Keratinocyte (primary cell): ENCODE measurements at regions not wholly inside any gene's neighbourhood (a gene's known extent, or its start where the extent isn't known, plus 50 kb on each side); places are given as distances from the start of the nearest gene placed in this dataset.

Source experiments
- DNase-seq: peaks from one replicate; pipeline ENCODE4 v3.0.0-alpha.2; 2011; ENCODE audit warnings: low read depth, missing footprints, low spot score
- FAIRE-seq: peaks from 2 replicates; lab custom pipeline; 2011; peaks lifted over from hg19 to GRCh38; lab: Jason Lieb, UNC
- H2AFZ ChIP-seq: 2 replicates; pipeline ENCODE4 v1.6.0; 2012; ENCODE audit warnings: low read length, control low read depth, inconsistent platforms; ENCODE audit not compliant: control insufficient read depth
- H3K27ac ChIP-seq: 2 replicates; pipeline ENCODE4 v1.5.1; 2011; ENCODE audit warnings: low read length; ENCODE audit not compliant: control insufficient read depth, insufficient read depth
- H3K27me3 ChIP-seq: 3 replicates; pipeline ENCODE4 v1.6.0; 2011; ENCODE audit warnings: low read length; ENCODE audit not compliant: control insufficient read depth, insufficient read depth; ENCODE audit errors: extremely low read depth
- H3K36me3 ChIP-seq, 2 experiments: 2 replicates in 1 of 2; 3 replicates in 1 of 2; pipeline ENCODE4 v1.5.1; 2011; ENCODE audit warnings: low read length in 2 of 2, mild to moderate bottlenecking in 1 of 2; ENCODE audit not compliant: control insufficient read depth in 2 of 2, insufficient read depth in 2 of 2; ENCODE audit errors: extremely low read depth in 1 of 2
- H3K4me1 ChIP-seq: 3 replicates; pipeline ENCODE4 v1.5.1; 2011; ENCODE audit warnings: low read length; ENCODE audit not compliant: control insufficient read depth, insufficient read depth; ENCODE audit errors: extremely low read depth
- H3K4me2 ChIP-seq: 3 replicates; pipeline ENCODE4 v1.6.0; 2011; ENCODE audit warnings: low read depth, low read length; ENCODE audit not compliant: control insufficient read depth, insufficient read depth; ENCODE audit errors: extremely low read depth
- H3K4me3 ChIP-seq, 3 experiments: fragments of 200-600 bp in 1 of 3; sonication (generic) in 1 of 3; 2 replicates in 2 of 3; 3 replicates in 1 of 3; pipeline ENCODE4 v1.5.1; 2011 to 2016; ENCODE audit warnings: low read length in 3 of 3, mild to moderate bottlenecking in 3 of 3, control low read depth in 2 of 3, inconsistent platforms in 1 of 3, low read depth in 1 of 3, mixed read lengths in 1 of 3, mixed run types in 1 of 3, moderate library complexity in 1 of 3; ENCODE audit not compliant: control insufficient read depth in 2 of 3, insufficient read depth in 2 of 3; ENCODE audit errors: extremely low read depth in 1 of 3
- H3K79me2 ChIP-seq: 2 replicates; pipeline ENCODE4 v1.6.0; 2012; ENCODE audit warnings: low read length; ENCODE audit not compliant: control insufficient read depth, insufficient read depth
- H3K9ac ChIP-seq: 3 replicates; pipeline ENCODE4 v1.6.0; 2011; ENCODE audit warnings: low read length; ENCODE audit not compliant: control insufficient read depth, insufficient read depth; ENCODE audit errors: extremely low read depth
- H3K9me1 ChIP-seq: 3 replicates; pipeline ENCODE4 v1.6.0; 2011; ENCODE audit warnings: low read length; ENCODE audit not compliant: control insufficient read depth, insufficient read depth; ENCODE audit errors: extremely low read depth
- H3K9me3 ChIP-seq: 2 replicates; pipeline ENCODE4 v1.5.1; 2012; ENCODE audit warnings: low read depth, low read length; ENCODE audit not compliant: control insufficient read depth
- H4K20me1 ChIP-seq: 3 replicates; pipeline ENCODE4 v1.6.0; 2011; ENCODE audit warnings: low read length; ENCODE audit not compliant: control insufficient read depth, insufficient read depth; ENCODE audit errors: extremely low read depth
- CTCF ChIP-seq, 3 experiments: IDR thresholded peaks in 1 of 3; conservative IDR thresholded peaks in 1 of 3; optimal IDR thresholded peaks in 1 of 3; 2 replicates in 2 of 3; 3 replicates in 1 of 3; pipeline versions ENCODE3 to v1.5.1; 2011; ENCODE audit warnings: low read length in 3 of 3, mild to moderate bottlenecking in 3 of 3, moderate library complexity in 2 of 3, control low read depth in 1 of 3, inconsistent platforms in 1 of 3; ENCODE audit not compliant: insufficient read depth in 2 of 3; ENCODE audit errors: extremely low read depth in 1 of 3
- EZH2 ChIP-seq: IDR thresholded peaks from one replicate; pipeline ENCODE4 v1.6.1; 2012; ENCODE audit warnings: inconsistent platforms, mild to moderate bottlenecking, low read length, moderate library complexity
- dilution Hi-C: fragments of 300-500 bp; cut with MboI; formaldehyde crosslinking; loops from one replicate; pipeline ENCODE4 v1.7.0; 2020; ENCODE audit warnings: low sequenced_read_pairs; ENCODE audit not compliant: extremely low pct_ligation_motif_present

- Histone ChIP-seq H3K9me3 (no peaks in the 10 kb centered on the region), H3K4me1 (peaks cover 10% of the 10 kb centered on the region), H2AFZ (no peak overlapping the region), H3K4me3 (no peak overlapping the region), H3K9ac (no peak overlapping the region), H4K20me1 (no peaks in the 10 kb centered on the region), H3K4me2 (no peak overlapping the region), H3K27me3 (no peaks in the 10 kb centered on the region), H3K9me1 (no peaks in the 10 kb centered on the region), H3K27ac (no peak overlapping the region), H3K79me2 (no peaks in the 10 kb centered on the region), H3K36me3 (no peaks in the 10 kb centered on the region)
- no peak for TF ChIP-seq EZH2
- TF ChIP-seq CTCF (optimal IDR thresholded peaks at IDR 0.05 in 1 of 3, IDR thresholded peaks at IDR 0.05 in 1 of 3, conservative IDR thresholded peaks at IDR 0.05 in 1 of 3; ENCODE audit: extremely low read depth in 1 of 3, insufficient read depth in 2 of 3, low read length in 3 of 3), result no peak
- DNase-seq (peak; percentile 17), FAIRE-seq (no peak)
- dilution Hi-C loops, result no loop called here
Measured at GRCh38 chr16:54821731-54822130, 108.9 kb upstream of the IRX5 start.

- Histone ChIP-seq H3K9ac (no peak overlapping the region), H3K4me2 (no peak overlapping the region), H3K27ac (no peak overlapping the region), H3K4me1 (peaks cover 9% of the 10 kb centered on the region), H3K4me3 (no peak overlapping the region), H3K79me2 (no peaks in the 10 kb centered on the region), H3K27me3 (no peaks in the 10 kb centered on the region), H4K20me1 (no peaks in the 10 kb centered on the region), H2AFZ (no peak overlapping the region), H3K9me3 (no peaks in the 10 kb centered on the region), H3K36me3 (no peaks in the 10 kb centered on the region), H3K9me1 (no peaks in the 10 kb centered on the region)
- DNase-seq, result no peak
- no peak for TF ChIP-seq EZH2
- no peak for TF ChIP-seq CTCF (optimal IDR thresholded peaks at IDR 0.05 in 1 of 3, IDR thresholded peaks at IDR 0.05 in 1 of 3, conservative IDR thresholded peaks at IDR 0.05 in 1 of 3; ENCODE audit: extremely low read depth in 1 of 3, insufficient read depth in 2 of 3, low read length in 3 of 3)
- no peak for FAIRE-seq
- dilution Hi-C loops, result no loop called here
Measured at GRCh38 chr16:54817940-54818574, 112.6 kb upstream of the IRX5 start.
